Activated T-cell treated with anti-CD3 and anti-CD28 coated beads for 4 hours (primary cell): ENCODE measurements at regions not wholly inside any gene's neighbourhood (a gene's known extent, or its start where the extent isn't known, plus 50 kb on each side); places are given as distances from the start of the nearest gene placed in this dataset.

Experiments
- DNase-seq: peaks from one replicate; pipeline ENCODE4 v3.0.0-alpha.2; 2020

DNA sequence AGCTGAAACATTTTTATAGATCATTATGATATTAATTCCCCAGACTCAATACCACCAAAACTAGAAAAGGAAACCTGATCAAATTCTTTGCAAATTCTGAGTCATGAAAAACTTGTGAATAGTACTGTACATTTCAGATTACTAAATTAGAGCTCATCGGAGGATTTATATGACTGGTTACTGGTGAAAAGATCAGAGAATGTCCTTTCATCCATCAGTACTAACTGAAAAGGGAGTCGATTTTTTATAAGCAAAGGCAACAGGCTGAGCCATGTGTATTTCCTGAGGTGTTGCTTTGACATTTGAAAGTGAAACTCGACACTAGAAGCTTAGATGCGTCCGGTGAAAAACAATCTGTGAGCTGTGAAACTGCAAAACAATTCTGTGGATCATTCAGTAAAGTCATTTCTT is 155.7 kb downstream of the TNFSF18 start:
- no peak for DNase-seq

GRCh38 chr1:172895761-172896160 is 155.0 kb downstream of the TNFSF18 start:
- no peak for DNase-seq

DNA sequence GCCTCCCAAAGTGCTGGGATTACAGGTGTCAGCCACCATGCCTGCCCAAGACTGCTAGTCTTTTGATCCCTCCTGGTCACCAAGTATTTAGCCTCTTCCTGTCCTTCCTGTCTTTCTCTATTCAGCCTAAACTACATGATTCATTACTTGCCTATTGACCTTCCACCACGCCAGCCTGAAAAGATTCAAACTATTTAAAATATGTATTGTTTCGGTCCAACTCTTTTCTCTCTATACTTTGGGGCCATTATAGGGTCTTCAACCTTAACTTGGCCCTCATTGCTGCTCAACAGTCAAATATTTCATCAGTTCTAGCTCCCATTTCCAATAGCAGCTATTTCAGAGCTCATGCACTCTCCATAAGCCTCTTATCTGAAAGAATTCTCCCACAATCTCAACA is 153.0 kb downstream of the TNFSF18 start:
- no peak for DNase-seq

DNA sequence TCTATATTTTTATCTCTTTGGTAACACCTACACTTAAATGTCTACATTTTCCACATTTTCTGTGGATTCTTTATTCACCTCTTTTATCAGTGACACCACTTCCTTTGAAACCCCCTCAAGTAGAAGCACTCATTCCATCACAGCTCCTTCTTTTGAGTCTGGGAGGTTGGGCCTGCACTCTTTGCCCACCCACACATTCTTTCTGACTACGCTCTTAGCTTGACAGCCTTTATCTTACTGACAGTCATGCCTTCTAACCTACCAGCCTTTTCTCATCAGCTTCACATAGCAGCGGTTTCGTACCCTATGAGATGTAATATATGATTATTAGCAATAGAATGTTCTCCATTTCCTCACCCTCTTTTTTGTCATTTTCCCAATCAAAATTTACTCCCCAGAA is 151.9 kb downstream of the TNFSF18 start:
- no peak for DNase-seq

DNA sequence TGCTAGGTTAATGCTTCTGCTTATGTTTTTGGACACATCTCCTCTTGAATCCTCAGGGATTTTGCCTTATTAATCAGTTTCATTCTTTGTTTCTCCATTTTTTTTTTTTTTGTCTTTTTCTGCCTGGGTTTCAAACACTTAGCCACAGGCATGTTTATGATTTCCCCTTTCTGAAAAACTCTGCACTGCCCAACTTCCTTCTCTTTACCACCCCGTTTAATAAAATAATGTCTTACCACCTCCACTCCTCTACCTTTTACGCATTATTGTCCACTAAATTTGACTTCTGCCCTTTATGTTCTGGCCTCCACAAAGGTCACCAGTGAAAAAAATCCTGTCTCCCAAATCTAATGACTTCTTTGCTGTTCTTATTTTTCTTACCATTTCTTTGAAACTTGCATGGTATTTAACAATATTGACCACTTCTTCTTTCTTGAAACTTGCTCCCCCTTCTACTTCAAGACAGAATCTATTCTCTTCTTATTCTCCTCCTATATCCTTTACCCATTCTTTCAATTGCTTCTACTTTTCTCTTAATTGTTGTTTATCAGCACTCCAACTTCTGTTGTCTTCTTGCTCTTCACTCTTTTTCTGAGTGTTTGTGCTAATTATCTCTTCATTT is 150.3 kb downstream of the TNFSF18 start:
- no peak for DNase-seq

GRCh38 chr1:172902200-172902599 is 148.5 kb downstream of the TNFSF18 start:
- DNase-seq, result no peak

GRCh38 chr1:172902861-172903381 is 147.8 kb downstream of the TNFSF18 start:
- no peak for DNase-seq

GRCh38 chr1:172903581-172904220 is 147.0 kb downstream of the TNFSF18 start:
- no peak for DNase-seq

DNA sequence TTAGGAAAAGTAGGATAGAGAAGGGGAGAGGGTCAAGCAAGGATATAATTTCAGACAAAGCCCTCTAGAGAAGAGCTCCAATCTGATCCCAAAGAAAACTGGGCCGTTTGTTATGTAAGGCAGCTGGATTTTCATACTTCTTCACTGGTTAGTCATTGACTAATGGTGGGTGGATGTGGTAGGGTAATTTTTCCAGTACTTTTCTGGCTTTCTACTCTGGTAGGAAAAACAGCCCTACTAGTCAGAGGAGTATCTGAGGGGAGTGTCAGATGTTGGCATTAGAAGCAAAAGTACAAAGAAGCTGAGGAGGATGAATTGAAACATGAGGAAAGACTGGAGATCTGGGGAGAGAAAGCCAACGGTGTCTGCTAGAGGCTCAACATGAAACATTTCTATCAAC is 145.3 kb downstream of the TNFSF18 start:
- no peak for DNase-seq

GRCh38 chr1:172906778-172907592 is 143.8 kb downstream of the TNFSF18 start:
- DNase-seq, result peak; percentile 9

DNA sequence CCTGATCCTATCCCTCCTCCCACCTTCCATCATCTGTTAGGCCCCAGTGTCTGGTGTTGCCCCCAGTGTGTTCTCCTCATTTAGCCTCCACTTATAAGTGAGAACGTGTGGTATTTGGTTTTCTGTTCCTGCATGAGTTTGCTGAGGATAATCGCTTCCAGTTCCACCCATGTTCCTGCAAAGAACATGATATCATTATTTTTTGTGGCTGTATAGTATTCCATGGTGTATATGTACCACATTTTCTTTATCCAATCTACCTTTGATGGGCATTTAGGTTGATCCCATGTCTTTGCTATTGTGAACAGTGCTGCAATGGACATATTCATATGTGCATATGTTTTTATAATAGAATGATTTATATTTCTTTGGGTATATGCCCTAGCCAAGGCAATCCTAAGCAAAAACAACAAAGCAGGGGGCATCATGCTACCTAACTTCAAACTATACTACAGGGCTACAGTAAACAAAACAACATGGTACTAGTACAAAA is 142.9 kb downstream of the TNFSF18 start:
- DNase-seq, result no peak

GRCh38 chr1:172909606-172910326 is 141.0 kb downstream of the TNFSF18 start:
- DNase-seq, result no peak

GRCh38 chr1:172912765-172913260 is 137.9 kb downstream of the TNFSF18 start:
- DNase-seq, result no peak

DNA sequence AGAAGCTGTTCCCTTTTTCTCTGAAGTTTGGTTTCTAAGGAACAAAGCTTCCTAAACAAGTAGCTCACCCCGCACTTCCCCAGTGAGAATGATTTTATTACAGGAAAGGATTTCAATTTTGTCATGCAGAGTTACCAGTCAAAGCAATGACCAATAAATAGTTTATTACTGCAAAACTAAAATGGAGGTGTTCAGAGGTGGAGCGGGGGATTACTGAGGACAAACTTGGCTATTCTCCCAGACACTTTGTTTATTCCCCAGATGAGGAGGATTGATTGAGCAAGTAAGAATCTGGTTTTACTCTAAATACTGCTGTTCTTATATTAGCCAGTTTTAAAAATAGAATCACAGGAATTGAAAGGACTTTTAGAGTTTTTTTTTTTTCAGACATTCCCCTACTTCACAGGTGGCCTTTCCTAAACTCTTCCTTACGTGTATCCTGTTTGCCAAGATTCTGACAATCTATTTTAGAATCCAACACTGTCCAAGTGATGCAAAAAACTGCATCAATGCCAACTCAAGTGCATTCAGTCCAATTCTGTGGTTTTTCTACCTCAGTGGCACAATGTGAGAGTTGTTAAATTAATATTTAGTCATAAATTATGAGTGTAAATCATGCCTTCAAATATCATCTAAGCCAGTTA is 136.1 kb downstream of the TNFSF18 start:
- no peak for DNase-seq

DNA sequence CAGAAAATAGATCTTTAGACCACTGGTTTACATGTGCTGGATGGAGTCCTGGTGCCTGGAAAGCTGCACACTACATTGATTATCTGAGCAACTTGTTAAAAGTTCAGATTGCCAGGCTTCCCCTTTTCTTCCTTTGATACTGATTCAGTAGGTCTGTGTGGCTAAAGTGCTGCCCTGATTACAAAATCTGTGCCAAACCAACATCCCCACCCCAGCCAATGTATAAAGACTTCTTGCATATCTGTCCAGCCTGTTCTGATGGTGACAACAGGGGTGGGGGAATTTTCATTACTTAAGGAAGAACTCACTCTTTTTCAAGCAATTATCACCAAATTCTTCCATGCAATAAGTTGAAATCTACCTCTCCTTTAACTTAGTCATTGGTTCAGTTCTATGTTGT is 135.5 kb downstream of the TNFSF18 start:
- DNase-seq, result no peak

GRCh38 chr1:172916116-172916515 is 134.6 kb downstream of the TNFSF18 start:
- no peak for DNase-seq

- no peak for DNase-seq
Measured at GRCh38 chr1:172917972-172918371, 132.8 kb downstream of the TNFSF18 start.

- DNase-seq, result no peak
Measured at GRCh38 chr1:172918478-172918877, 132.3 kb downstream of the TNFSF18 start.

- DNase-seq, result no peak
Measured at GRCh38 chr1:172926070-172926469, 124.7 kb downstream of the TNFSF18 start.

GRCh38 chr1:172928412-172928811 is 122.3 kb downstream of the TNFSF18 start:
- no peak for DNase-seq

GRCh38 chr1:172929006-172929405 is 121.7 kb downstream of the TNFSF18 start:
- DNase-seq, result no peak

DNA sequence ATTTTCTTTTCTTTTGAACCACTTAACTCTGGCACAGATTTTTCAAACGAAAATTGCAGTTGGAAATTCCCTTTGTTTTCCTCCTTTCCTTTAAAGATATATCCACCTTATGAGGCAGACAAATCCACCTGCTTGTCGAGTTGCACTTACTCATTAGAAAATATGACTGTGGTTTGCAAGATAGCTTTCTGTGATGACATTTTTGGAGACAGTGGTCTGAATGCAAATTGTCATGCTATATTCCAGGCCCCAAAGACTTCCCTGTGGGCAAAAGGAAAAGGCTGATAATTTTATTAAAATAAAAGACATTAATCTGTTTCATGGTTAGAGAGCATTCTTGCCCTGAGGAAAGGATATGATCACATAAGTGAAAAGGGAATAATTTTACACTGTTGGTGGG is 120.6 kb downstream of the TNFSF18 start:
- DNase-seq, result no peak
